Smooth muscle cell (in vitro differentiated cells): ENCODE measurements at regions not wholly inside any gene's neighbourhood (a gene's known extent, or its start where the extent isn't known, plus 50 kb on each side); places are given as distances from the start of the nearest gene placed in this dataset.

ENCODE experiments used
- DNase-seq: peaks from one replicate; lab custom pipeline; 2025; ENCODE audit not compliant: unreplicated experiment; lab: John Stamatoyannopoulos, UW
- H2AFZ ChIP-seq: fragments of 200-600 bp; sonication (generic); 2 replicates; pipeline ENCODE4 v1.6.0; 2016; ENCODE audit warnings: antibody characterized with exemption, low read depth, mild to moderate bottlenecking
- H3F3A ChIP-seq: fragments of 200-600 bp; sonication (generic); 2 replicates; pipeline ENCODE4 v1.6.0; 2017; ENCODE audit warnings: antibody characterized with exemption, low read depth
- H3K27ac ChIP-seq: fragments of 200-600 bp; sonication (generic); 2 replicates; pipeline ENCODE4 v1.5.1; 2016; ENCODE audit warnings: low read depth, mild to moderate bottlenecking
- H3K27me3 ChIP-seq: fragments of 200-600 bp; sonication (generic); 2 replicates; pipeline ENCODE4 v1.6.1; 2016; ENCODE audit warnings: low read depth, mild to moderate bottlenecking
- H3K36me3 ChIP-seq: fragments of 200-600 bp; sonication (generic); 2 replicates; pipeline ENCODE4 v1.5.1; 2016; ENCODE audit warnings: low read depth
- H3K4me1 ChIP-seq: fragments of 200-600 bp; sonication (generic); 2 replicates; pipeline ENCODE4 v1.5.1; 2016; ENCODE audit warnings: low read depth
- H3K4me2 ChIP-seq: fragments of 200-600 bp; sonication (generic); 2 replicates; pipeline ENCODE4 v1.6.0; 2016; ENCODE audit warnings: mild to moderate bottlenecking
- H3K4me3 ChIP-seq: fragments of 200-600 bp; sonication (generic); 2 replicates; pipeline ENCODE4 v1.5.1; 2016; ENCODE audit warnings: mild to moderate bottlenecking
- H3K79me2 ChIP-seq: fragments of 200-600 bp; sonication (generic); 2 replicates; pipeline ENCODE4 v1.6.0; 2016; ENCODE audit warnings: low read depth, mild to moderate bottlenecking
- H3K9ac ChIP-seq: fragments of 200-600 bp; sonication (generic); 2 replicates; pipeline ENCODE4 v1.6.0; 2016; ENCODE audit warnings: low read depth
- H3K9me3 ChIP-seq: fragments of 200-600 bp; sonication (generic); replicated peaks from 2 replicates; pipeline ENCODE4 v1.5.1; 2016; ENCODE audit warnings: low read depth
- H4K20me1 ChIP-seq: fragments of 200-600 bp; sonication (generic); 2 replicates; pipeline ENCODE4 v1.6.0; 2016; ENCODE audit warnings: low read depth
- WGBS: methylation state at CpG from one replicate; pipeline ENCODE4 v1.1.7; 2016; ENCODE audit warnings: low lambda C conversion rate; 5-methylcytosine and 5-hydroxymethylcytosine counted together
- TF ChIP-seq, protein P1 (sequence below): fragments of 200-600 bp; sonication (generic); IDR thresholded peaks from 2 replicates; pipeline ENCODE4 v1.5.1; 2017; ENCODE audit warnings: borderline replicate concordance, mild to moderate bottlenecking, antibody characterized with exemption; ENCODE audit not compliant: insufficient read depth, poor library complexity, severe bottlenecking

DNA sequence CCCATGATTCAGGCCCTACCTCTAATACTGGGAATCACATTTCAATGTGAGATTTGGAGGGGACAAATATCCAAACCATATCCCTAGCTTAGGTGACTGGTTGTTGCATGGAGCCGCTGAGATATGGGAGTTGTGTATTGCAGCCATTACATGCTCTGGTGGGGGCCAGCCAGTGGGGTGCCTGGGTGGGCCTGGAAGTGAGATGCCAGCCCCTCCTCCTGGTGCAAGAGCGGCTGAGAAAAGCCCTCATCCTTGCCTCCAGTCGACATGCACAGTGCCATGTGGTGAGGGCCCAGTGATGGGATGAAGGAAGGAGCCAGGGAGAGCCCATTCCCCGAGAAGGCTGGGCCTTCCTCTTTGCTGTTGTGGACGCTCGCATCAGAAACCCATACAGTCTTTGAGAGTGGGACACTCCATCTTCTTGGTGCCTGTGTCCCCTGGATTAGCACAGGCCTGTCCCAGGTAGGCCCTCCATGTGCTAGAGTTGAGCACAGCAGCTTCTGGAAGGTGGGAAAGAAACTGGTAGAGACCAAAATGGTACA, 1043.0 kb downstream of the TBC1D22A start:
- WGBS: 96% methylated on average over 6 of the region's 6 CpGs
- H3K9ac ChIP-seq: no peak overlapping the region
- H3K4me2 ChIP-seq: no peak overlapping the region
- DNase-seq: no peak
- no peaks in the 10 kb centered on the region for H4K20me1 ChIP-seq
- H2AFZ ChIP-seq: no peak overlapping the region
- H3K4me3 ChIP-seq: no peak overlapping the region
- TF ChIP-seq, protein P1, sequence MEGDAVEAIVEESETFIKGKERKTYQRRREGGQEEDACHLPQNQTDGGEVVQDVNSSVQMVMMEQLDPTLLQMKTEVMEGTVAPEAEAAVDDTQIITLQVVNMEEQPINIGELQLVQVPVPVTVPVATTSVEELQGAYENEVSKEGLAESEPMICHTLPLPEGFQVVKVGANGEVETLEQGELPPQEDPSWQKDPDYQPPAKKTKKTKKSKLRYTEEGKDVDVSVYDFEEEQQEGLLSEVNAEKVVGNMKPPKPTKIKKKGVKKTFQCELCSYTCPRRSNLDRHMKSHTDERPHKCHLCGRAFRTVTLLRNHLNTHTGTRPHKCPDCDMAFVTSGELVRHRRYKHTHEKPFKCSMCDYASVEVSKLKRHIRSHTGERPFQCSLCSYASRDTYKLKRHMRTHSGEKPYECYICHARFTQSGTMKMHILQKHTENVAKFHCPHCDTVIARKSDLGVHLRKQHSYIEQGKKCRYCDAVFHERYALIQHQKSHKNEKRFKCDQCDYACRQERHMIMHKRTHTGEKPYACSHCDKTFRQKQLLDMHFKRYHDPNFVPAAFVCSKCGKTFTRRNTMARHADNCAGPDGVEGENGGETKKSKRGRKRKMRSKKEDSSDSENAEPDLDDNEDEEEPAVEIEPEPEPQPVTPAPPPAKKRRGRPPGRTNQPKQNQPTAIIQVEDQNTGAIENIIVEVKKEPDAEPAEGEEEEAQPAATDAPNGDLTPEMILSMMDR: no peak
- no peaks in the 10 kb centered on the region for H3K27me3 ChIP-seq
- H3F3A ChIP-seq: no peaks in the 10 kb centered on the region
- no peaks in the 10 kb centered on the region for H3K79me2 ChIP-seq
- H3K4me1 ChIP-seq: no peaks in the 10 kb centered on the region
- no peaks in the 10 kb centered on the region for H3K36me3 ChIP-seq
- H3K9me3 ChIP-seq: no peaks in the 10 kb centered on the region
- H3K27ac ChIP-seq: no peak overlapping the region

DNA sequence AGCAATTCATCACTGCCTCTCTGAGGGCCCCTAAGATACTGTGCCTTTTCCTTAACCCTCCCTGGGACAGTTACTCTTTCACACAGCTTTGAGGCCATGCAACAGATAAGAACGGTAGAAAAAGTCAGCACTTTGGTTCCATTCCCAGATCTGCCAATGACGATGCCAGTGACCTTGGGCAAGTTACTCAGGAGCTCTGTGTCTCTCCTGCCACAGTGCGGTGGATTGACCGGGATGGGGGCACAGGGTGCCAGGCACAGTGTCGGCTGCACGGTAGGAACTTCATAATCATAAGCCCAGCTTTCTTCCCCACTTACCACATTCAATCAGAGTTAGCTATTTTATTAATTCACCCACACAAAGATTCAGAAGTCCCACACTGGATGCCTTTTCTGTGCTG, 1041.8 kb downstream of the TBC1D22A start:
- H3K79me2 ChIP-seq: no peaks in the 10 kb centered on the region
- no peaks in the 10 kb centered on the region for H3F3A ChIP-seq
- no peaks in the 10 kb centered on the region for H3K27me3 ChIP-seq
- H3K4me1 ChIP-seq: no peaks in the 10 kb centered on the region
- H4K20me1 ChIP-seq: no peaks in the 10 kb centered on the region
- H3K9ac ChIP-seq: no peak overlapping the region
- H3K9me3 ChIP-seq: no peaks in the 10 kb centered on the region
- H3K4me3 ChIP-seq: no peak overlapping the region
- 91% methylated on average over 6 of the region's 6 CpGs for WGBS
- no peak overlapping the region for H3K4me2 ChIP-seq
- no peak overlapping the region for H2AFZ ChIP-seq
- no peaks in the 10 kb centered on the region for H3K36me3 ChIP-seq
- no peak overlapping the region for H3K27ac ChIP-seq
- TF ChIP-seq, protein P1: no peak
- no peak for DNase-seq

DNA sequence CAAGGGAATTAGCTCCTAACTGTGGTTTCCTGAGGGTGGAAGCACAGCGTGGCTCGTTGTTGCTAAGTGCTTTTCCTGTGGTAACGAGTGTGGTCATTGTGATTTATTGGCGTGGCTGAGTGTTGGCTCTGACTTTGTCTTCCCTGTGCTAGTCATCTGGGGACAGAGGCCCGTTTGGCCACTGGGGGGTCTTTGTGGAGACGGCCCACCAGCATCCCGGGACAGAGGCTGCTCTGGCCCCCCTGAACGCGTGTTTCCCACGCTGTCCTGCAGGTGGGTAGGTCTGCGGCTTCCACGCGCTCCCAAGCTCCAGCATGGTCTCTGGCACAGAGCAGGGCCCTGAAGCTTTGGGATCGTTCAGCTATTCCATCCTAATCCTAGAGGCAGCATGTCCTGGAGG, 1040.0 kb downstream of the TBC1D22A start:
- Histone ChIP-seq H3K9ac (no peak overlapping the region), H2AFZ (peak overlapping the region; percentile 79), H3K27ac (no peak overlapping the region), H3K4me1 (no peaks in the 10 kb centered on the region), H3K79me2 (no peaks in the 10 kb centered on the region), H3K4me2 (no peak overlapping the region), H4K20me1 (no peaks in the 10 kb centered on the region), H3F3A (no peaks in the 10 kb centered on the region), H3K4me3 (no peak overlapping the region), H3K27me3 (no peaks in the 10 kb centered on the region), H3K9me3 (no peaks in the 10 kb centered on the region), H3K36me3 (no peaks in the 10 kb centered on the region)
- DNase-seq: no peak
- TF ChIP-seq, protein P1: no peak
- 65% methylated on average over 14 of the region's 14 CpGs for WGBS

DNA sequence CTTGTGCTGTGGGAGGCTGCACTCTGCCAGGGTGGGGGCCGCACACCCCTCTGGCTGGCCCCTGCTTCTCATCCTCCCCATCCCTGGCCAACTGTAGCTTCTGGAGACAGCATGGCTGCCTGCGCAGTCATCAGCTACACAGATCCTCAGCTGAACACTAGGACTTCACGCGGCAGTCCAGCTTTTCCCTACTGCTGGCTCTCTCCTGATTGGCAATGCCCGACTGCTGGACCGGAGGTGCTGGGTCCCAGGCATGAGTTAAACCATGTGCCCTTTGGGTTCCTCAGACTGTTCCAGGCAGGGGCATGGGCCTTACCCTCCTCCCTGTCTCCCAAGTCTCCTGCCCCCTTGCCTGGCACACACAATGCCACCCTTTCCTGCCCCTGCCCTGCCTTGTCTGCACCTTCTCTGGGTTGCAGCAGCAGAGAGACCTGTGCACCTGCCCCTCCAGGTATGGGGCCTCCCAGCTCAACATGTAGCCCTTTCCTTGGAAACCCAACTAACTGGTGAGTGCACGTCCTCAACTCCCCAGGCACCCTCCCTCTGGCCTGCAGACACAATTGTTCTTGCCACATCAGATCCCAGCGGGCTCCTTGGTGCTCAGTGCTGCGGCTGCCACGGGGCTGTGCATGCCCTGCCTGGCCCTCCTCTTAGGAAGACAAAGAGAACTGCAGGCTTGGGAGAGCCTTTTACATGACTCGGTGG, 1039.2 kb downstream of the TBC1D22A start:
- H3K4me2 ChIP-seq: no peak overlapping the region
- H3K27ac ChIP-seq: no peak overlapping the region
- no peak overlapping the region for H3K9ac ChIP-seq
- H3K4me3 ChIP-seq: no peak overlapping the region
- H2AFZ ChIP-seq: peak overlapping the region; percentile 79
- no peaks in the 10 kb centered on the region for H3K9me3 ChIP-seq
- H3K79me2 ChIP-seq: no peaks in the 10 kb centered on the region
- H3K27me3 ChIP-seq: no peaks in the 10 kb centered on the region
- WGBS: 90% methylated on average over 11 of the region's 11 CpGs
- no peaks in the 10 kb centered on the region for H3K4me1 ChIP-seq
- H3F3A ChIP-seq: no peaks in the 10 kb centered on the region
- H3K36me3 ChIP-seq: no peaks in the 10 kb centered on the region
- DNase-seq: no peak
- TF ChIP-seq, protein P1: no peak
- no peaks in the 10 kb centered on the region for H4K20me1 ChIP-seq
